CD14-positive monocyte (primary cell): ENCODE measurements at regions not wholly inside any gene's neighbourhood (a gene's known extent, or its start where the extent isn't known, plus 50 kb on each side); places are given as distances from the start of the nearest gene placed in this dataset.

Experiments
- DNase-seq, 3 donors: peaks; one replicate each; pipeline ENCODE4 v3.0.0-alpha.2; 2011 to 2022
- H2AFZ ChIP-seq: 2 replicates; pipeline ENCODE4 v1.6.0; 2012; ENCODE audit warnings: mild to moderate bottlenecking, low read depth, low read length, inconsistent platforms; ENCODE audit not compliant: insufficient read depth, poor library complexity, severe bottlenecking
- H3K27ac ChIP-seq, 2 donors: 1 replicate in 1 of 2; 2 replicates in 1 of 2; pipeline ENCODE4 v1.5.1; 2012 to 2013; ENCODE audit warnings: low read length in 2 of 2, control low read depth in 1 of 2, inconsistent platforms in 1 of 2, low read depth in 1 of 2, mild to moderate bottlenecking in 1 of 2
- H3K27me3 ChIP-seq, 2 donors: one replicate each; pipeline versions ENCODE4 v1.6.0 to v1.6.1; 2011 to 2013; ENCODE audit warnings: low read length in 2 of 2; ENCODE audit not compliant: control insufficient read depth in 2 of 2, insufficient read depth in 2 of 2
- H3K36me3 ChIP-seq, 2 donors: replicated peaks in 1 of 2; 1 replicate in 1 of 2; 2 replicates in 1 of 2; pipeline versions ENCODE4 v1.5.1 to v1.6.1; 2012 to 2013; ENCODE audit warnings: low read length in 2 of 2, control low read depth in 1 of 2, inconsistent platforms in 1 of 2, mild to moderate bottlenecking in 1 of 2; ENCODE audit not compliant: insufficient read depth in 2 of 2, control insufficient read depth in 1 of 2
- H3K4me1 ChIP-seq, 2 donors: 1 replicate in 1 of 2; 2 replicates in 1 of 2; pipeline versions ENCODE4 v1.5.1 to v1.6.1; 2012 to 2013; ENCODE audit warnings: low read length in 2 of 2, control low read depth in 1 of 2, inconsistent platforms in 1 of 2, mild to moderate bottlenecking in 1 of 2, moderate library complexity in 1 of 2; ENCODE audit not compliant: insufficient read depth in 2 of 2, control insufficient read depth in 1 of 2
- H3K4me2 ChIP-seq: replicated peaks from 2 replicates; pipeline ENCODE3; 2012; ENCODE audit warnings: low read length, moderate library complexity, mild to moderate bottlenecking; ENCODE audit not compliant: poor library complexity, severe bottlenecking; ENCODE audit errors: extremely low read depth
- H3K4me3 ChIP-seq, 3 experiments: fragments of 200-600 bp in 1 of 3; sonication (generic) in 1 of 3; replicated peaks in 1 of 3; 1 replicate in 2 of 3; 2 replicates in 1 of 3; pipeline ENCODE4 v1.5.1; 2011 to 2013; ENCODE audit warnings: low read length in 3 of 3, mild to moderate bottlenecking in 3 of 3, control low read depth in 2 of 3, low read depth in 2 of 3, inconsistent platforms in 1 of 3, moderate library complexity in 1 of 3
- H3K79me2 ChIP-seq: 2 replicates; pipeline ENCODE4 v1.6.0; 2012; ENCODE audit warnings: mild to moderate bottlenecking, control low read depth, inconsistent platforms, low read length, moderate library complexity; ENCODE audit not compliant: insufficient read depth
- H3K9ac ChIP-seq: 2 replicates; pipeline ENCODE4 v1.6.0; 2017; ENCODE audit warnings: low read length, mild to moderate bottlenecking; ENCODE audit not compliant: insufficient read depth, poor library complexity, severe bottlenecking
- H3K9me3 ChIP-seq, 2 donors: replicated peaks in 1 of 2; 1 replicate in 1 of 2; 2 replicates in 1 of 2; pipeline versions ENCODE4 v1.5.1 to v1.6.1; 2012 to 2013; ENCODE audit warnings: low read length in 2 of 2, control low read depth in 1 of 2; ENCODE audit not compliant: control insufficient read depth in 1 of 2, insufficient read depth in 1 of 2
- H4K20me1 ChIP-seq: 2 replicates; pipeline ENCODE4 v1.6.0; 2012; ENCODE audit warnings: mild to moderate bottlenecking, low read length, control low read depth, moderate library complexity; ENCODE audit not compliant: insufficient read depth
- H3K27ac Mint-ChIP-seq, 7 donors: one replicate each; pipeline ENCODE4 v1.8.0; 2020; ENCODE audit warnings: mild to moderate bottlenecking in 7 of 7, mixed read lengths in 7 of 7, moderate library complexity in 6 of 7, inconsistent platforms in 2 of 7
- H3K27me3 Mint-ChIP-seq, 3 donors: one replicate each; pipeline ENCODE4 v1.8.0; 2021 to 2022; ENCODE audit warnings: low read depth in 3 of 3, mild to moderate bottlenecking in 3 of 3, mixed read lengths in 3 of 3, moderate library complexity in 3 of 3, inconsistent platforms in 1 of 3
- H3K36me3 Mint-ChIP-seq, 2 donors: one replicate each; pipeline ENCODE4 v1.8.0; 2020; ENCODE audit warnings: mixed read lengths in 2 of 2, inconsistent platforms in 1 of 2, mild to moderate bottlenecking in 1 of 2
- H3K4me1 Mint-ChIP-seq: one replicate; pipeline ENCODE4 v1.8.0; 2020; ENCODE audit warnings: mild to moderate bottlenecking, mixed read lengths
- H3K4me3 Mint-ChIP-seq, 2 donors: one replicate each; pipeline ENCODE4 v1.8.0; 2020; ENCODE audit warnings: mild to moderate bottlenecking in 2 of 2, mixed read lengths in 2 of 2, moderate library complexity in 1 of 2
- H3K9me3 Mint-ChIP-seq, 7 donors: one replicate each; pipeline ENCODE4 v1.8.0; 2020 to 2022; ENCODE audit warnings: mixed read lengths in 7 of 7, mild to moderate bottlenecking in 6 of 7, moderate library complexity in 6 of 7, inconsistent platforms in 2 of 7
- CTCF ChIP-seq: fragments of 200-600 bp; IDR thresholded peaks from one replicate; pipeline ENCODE4 v1.8.0; 2022; ENCODE audit warnings: antibody characterized with exemption, mild to moderate bottlenecking
- WGBS: methylation state at CpG from one replicate; pipeline ENCODE4 v1.1.5; 2013; ENCODE audit warnings: missing lambda C conversion rate; ENCODE audit not compliant: insufficient coverage; 5-methylcytosine and 5-hydroxymethylcytosine counted together
- intact Hi-C, 2 donors: fragments of 100-400 bp; cut with micrococcal nuclease; formaldehyde crosslinking; loops; one replicate each; pipeline versions ENCODE4 v1.15.0 to v1.15.1; 2023

- no peak for TF ChIP-seq CTCF
- Histone ChIP-seq H4K20me1 (no peaks in the 10 kb centered on the region), H2AFZ (no peak overlapping the region), H3K27ac (no peak overlapping the region), H3K4me2 (no peak overlapping the region), H3K4me3 (no peak overlapping the region), H3K4me1 (peaks cover 0 to 5% of the 10 kb centered on the region in 2 donors), H3K27me3 (no peaks in the 10 kb centered on the region), H3K36me3 (no peaks in the 10 kb centered on the region), H3K9me3 (no peaks in the 10 kb centered on the region), H3K9ac (no peak overlapping the region), H3K79me2 (no peaks in the 10 kb centered on the region)
- Mint-ChIP-seq H3K27me3 (no peaks in the 10 kb centered on the region), H3K4me3 (no peak overlapping the region), H3K9me3 (peaks cover 0 to 2% (median 0%) of the 10 kb centered on the region in 7 donors), H3K36me3 (no peaks in the 10 kb centered on the region), H3K4me1 (peaks cover 8% of the 10 kb centered on the region), H3K27ac (no peak overlapping the region)
- intact Hi-C loops: no loop called here
- WGBS: 89% methylated on average over 3 of the region's 4 CpGs
- DNase-seq: no peak
These were observed 303.4 kb downstream of the USP25 start for GRCh38 chr21:16033193-16033592.

- DNase-seq: no peak
- H3K9me3 ChIP-seq: peaks cover 0 to 3% of the 10 kb centered on the region in 2 donors
- peaks cover 0 to 5% of the 10 kb centered on the region in 2 donors for H3K4me1 ChIP-seq
- no peaks in the 10 kb centered on the region for H3K27me3 Mint-ChIP-seq
- H3K36me3 Mint-ChIP-seq: no peaks in the 10 kb centered on the region
- no peak overlapping the region for H3K4me3 ChIP-seq
- no peaks in the 10 kb centered on the region for H3K79me2 ChIP-seq
- WGBS: no CpG with 5 or more reads among the region's 1 CpG
- no peak for TF ChIP-seq CTCF
- H2AFZ ChIP-seq: no peak overlapping the region
- no peak overlapping the region for H3K4me2 ChIP-seq
- no peaks in the 10 kb centered on the region for H3K36me3 ChIP-seq
- H3K9me3 Mint-ChIP-seq: peaks cover 0 to 5% (median 2%) of the 10 kb centered on the region in 7 donors
- no peak overlapping the region for H3K9ac ChIP-seq
- H3K27me3 ChIP-seq: no peaks in the 10 kb centered on the region
- H3K27ac Mint-ChIP-seq: no peak overlapping the region
- intact Hi-C loops: no loop called here
- no peaks in the 10 kb centered on the region for H4K20me1 ChIP-seq
- H3K4me3 Mint-ChIP-seq: no peak overlapping the region
- peaks cover 8% of the 10 kb centered on the region for H3K4me1 Mint-ChIP-seq
- H3K27ac ChIP-seq: no peak overlapping the region
These were observed 304.8 kb downstream of the USP25 start for GRCh38 chr21:16034446-16035190.
